ENCODE measurements at regions not wholly inside any gene's neighbourhood (a gene's known extent, or its start where the extent isn't known, plus 50 kb on each side); places are given as distances from the start of the nearest gene placed in this dataset.

GRCh38 chr7:156064971-156065386 lies 252.7 kb upstream of the SHH start:
- ATAC-seq = peak; percentile 68

GRCh38 chr7:156063241-156063810 lies 251.1 kb upstream of the SHH start:
- ATAC-seq = no peak

More at GRCh38 chr7:156064971-156065386, 252.7 kb upstream of the SHH start:
- intact Hi-C loops (cut with DNase I) = no loop called here
- Histone ChIP-seq H3K27me3 (no peaks in the 10 kb centered on the region), H3K27ac (no peak overlapping the region), H3K4me3 (no peak overlapping the region), H3K4me1 (no peaks in the 10 kb centered on the region), H3K9me3 (peaks cover 0 to 4% of the 10 kb centered on the region in 2 donors), H3K36me3 (no peaks in the 10 kb centered on the region)
- TF ChIP-seq, protein P1, sequence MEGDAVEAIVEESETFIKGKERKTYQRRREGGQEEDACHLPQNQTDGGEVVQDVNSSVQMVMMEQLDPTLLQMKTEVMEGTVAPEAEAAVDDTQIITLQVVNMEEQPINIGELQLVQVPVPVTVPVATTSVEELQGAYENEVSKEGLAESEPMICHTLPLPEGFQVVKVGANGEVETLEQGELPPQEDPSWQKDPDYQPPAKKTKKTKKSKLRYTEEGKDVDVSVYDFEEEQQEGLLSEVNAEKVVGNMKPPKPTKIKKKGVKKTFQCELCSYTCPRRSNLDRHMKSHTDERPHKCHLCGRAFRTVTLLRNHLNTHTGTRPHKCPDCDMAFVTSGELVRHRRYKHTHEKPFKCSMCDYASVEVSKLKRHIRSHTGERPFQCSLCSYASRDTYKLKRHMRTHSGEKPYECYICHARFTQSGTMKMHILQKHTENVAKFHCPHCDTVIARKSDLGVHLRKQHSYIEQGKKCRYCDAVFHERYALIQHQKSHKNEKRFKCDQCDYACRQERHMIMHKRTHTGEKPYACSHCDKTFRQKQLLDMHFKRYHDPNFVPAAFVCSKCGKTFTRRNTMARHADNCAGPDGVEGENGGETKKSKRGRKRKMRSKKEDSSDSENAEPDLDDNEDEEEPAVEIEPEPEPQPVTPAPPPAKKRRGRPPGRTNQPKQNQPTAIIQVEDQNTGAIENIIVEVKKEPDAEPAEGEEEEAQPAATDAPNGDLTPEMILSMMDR (IDR thresholded peaks at IDR 0.05) = no peak
- peak in 1 of 4 donors; percentile 41 for DNase-seq

DNA sequence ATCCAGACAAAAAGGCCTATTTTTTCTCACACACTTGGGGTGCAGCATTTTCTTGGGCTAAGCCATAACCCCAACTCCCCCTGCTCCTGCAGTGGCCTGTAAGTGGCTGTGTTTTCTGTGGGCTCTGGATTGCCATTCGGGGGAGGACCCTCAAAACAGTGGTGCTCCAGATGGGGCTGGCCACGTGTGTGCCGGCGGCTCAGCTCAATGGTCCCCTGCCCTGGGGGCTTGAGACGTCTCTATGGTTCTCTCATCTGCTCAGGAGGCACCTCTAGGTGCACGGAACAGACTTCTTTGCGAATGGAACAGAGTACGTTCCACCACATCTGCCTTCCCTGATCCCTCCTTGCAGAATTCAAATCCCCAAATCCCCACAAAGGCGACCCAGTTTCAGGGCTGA lies 250.0 kb upstream of the SHH start:
- ATAC-seq (no peak), DNase-seq (no peak)
- Histone ChIP-seq H3K27me3 (no peaks in the 10 kb centered on the region), H3K9me3 (peaks cover 0 to 4% of the 10 kb centered on the region in 2 donors), H3K4me3 (no peak overlapping the region), H3K36me3 (no peaks in the 10 kb centered on the region), H3K4me1 (no peaks in the 10 kb centered on the region), H3K27ac (no peak overlapping the region)
- TF ChIP-seq, protein P1 (IDR thresholded peaks at IDR 0.05) = no peak
- intact Hi-C loops (cut with DNase I) = no loop called here

More at GRCh38 chr7:156063241-156063810, 251.1 kb upstream of the SHH start:
- Histone ChIP-seq H3K27ac (no peak overlapping the region), H3K4me1 (no peaks in the 10 kb centered on the region), H3K9me3 (peaks cover 0 to 4% of the 10 kb centered on the region in 2 donors), H3K27me3 (no peaks in the 10 kb centered on the region), H3K36me3 (no peaks in the 10 kb centered on the region), H3K4me3 (no peak overlapping the region)
- intact Hi-C loops (cut with DNase I) = no loop called here
- DNase-seq = no peak
- TF ChIP-seq, protein P1 (IDR thresholded peaks at IDR 0.05) = no peak

- H3K36me3 ChIP-seq = no peaks in the 10 kb centered on the region
- H3K27ac ChIP-seq = no peak overlapping the region
- no peaks in the 10 kb centered on the region for H3K4me1 ChIP-seq
- no peaks in the 10 kb centered on the region for H3K27me3 ChIP-seq
- peaks cover 0 to 4% of the 10 kb centered on the region in 2 donors for H3K9me3 ChIP-seq
- no peak for DNase-seq
- no peak overlapping the region for H3K4me3 ChIP-seq
- ATAC-seq = no peak
- intact Hi-C loops (cut with DNase I) = no loop called here
- TF ChIP-seq, protein P1 (IDR thresholded peaks at IDR 0.05) = no peak
Observed at GRCh38 chr7:156061689-156062255, 249.5 kb upstream of the SHH start.

- intact Hi-C loops (cut with DNase I) = no loop called here
- no peak overlapping the region for H3K4me3 ChIP-seq
- H3K9me3 ChIP-seq = peaks cover 0 to 4% of the 10 kb centered on the region in 2 donors
- no peak overlapping the region for H3K27ac ChIP-seq
- ATAC-seq (no peak), DNase-seq (no peak)
- no peaks in the 10 kb centered on the region for H3K27me3 ChIP-seq
- H3K4me1 ChIP-seq = no peaks in the 10 kb centered on the region
- TF ChIP-seq, protein P1 (IDR thresholded peaks at IDR 0.05) = no peak
- no peaks in the 10 kb centered on the region for H3K36me3 ChIP-seq
Observed at GRCh38 chr7:156060925-156061324, 248.7 kb upstream of the SHH start.

All from left lung (tissue), 4 donors.